Mesenchymal stem cell (in vitro differentiated cells and primary cell): ENCODE measurements at regions not wholly inside any gene's neighbourhood (a gene's known extent, or its start where the extent isn't known, plus 50 kb on each side); places are given as distances from the start of the nearest gene placed in this dataset.

Experiments used
- DNase-seq: peaks from one replicate; pipeline ENCODE4 v3.0.0-alpha.2; 2013
- H2AFZ ChIP-seq: one replicate; pipeline ENCODE4 v1.6.1; 2013; ENCODE audit warnings: low read depth, mild to moderate bottlenecking, control low read depth, inconsistent platforms, low read length, moderate library complexity
- H2AK5ac ChIP-seq: 2 replicates; pipeline ENCODE4 v1.6.1; 2013; ENCODE audit warnings: low read length, moderate library complexity, mild to moderate bottlenecking, inconsistent platforms; ENCODE audit not compliant: severe bottlenecking
- H2BK120ac ChIP-seq: one replicate; pipeline ENCODE4 v1.6.1; 2013; ENCODE audit warnings: low read depth, mild to moderate bottlenecking, inconsistent platforms, low read length, moderate library complexity
- H2BK12ac ChIP-seq, 2 experiments: one replicate each; pipeline ENCODE4 v1.6.1; 2013; ENCODE audit warnings: inconsistent platforms in 2 of 2, low read length in 2 of 2, mild to moderate bottlenecking in 2 of 2, moderate library complexity in 2 of 2, control low read depth in 1 of 2
- H2BK15ac ChIP-seq: one replicate; pipeline ENCODE4 v1.6.1; 2013; ENCODE audit warnings: mild to moderate bottlenecking, low read depth, inconsistent platforms; ENCODE audit not compliant: poor library complexity, severe bottlenecking
- H2BK5ac ChIP-seq: 2 replicates; pipeline ENCODE4 v1.6.1; 2013; ENCODE audit warnings: low read depth, mild to moderate bottlenecking, low read length, control low read depth, inconsistent platforms; ENCODE audit not compliant: poor library complexity, severe bottlenecking
- H3K14ac ChIP-seq, 2 experiments: one replicate each; pipeline ENCODE4 v1.6.1; 2013; ENCODE audit warnings: inconsistent platforms in 2 of 2, low read length in 2 of 2, control low read depth in 1 of 2, mild to moderate bottlenecking in 1 of 2, moderate library complexity in 1 of 2
- H3K18ac ChIP-seq, 2 experiments: one replicate each; pipeline ENCODE4 v1.6.1; 2013; ENCODE audit warnings: inconsistent platforms in 2 of 2, low read length in 2 of 2, control low read depth in 1 of 2, low read depth in 1 of 2, mild to moderate bottlenecking in 1 of 2
- H3K23ac ChIP-seq, 2 experiments: one replicate each; pipeline ENCODE4 v1.6.1; 2013; ENCODE audit warnings: inconsistent platforms in 2 of 2, low read length in 2 of 2, mild to moderate bottlenecking in 2 of 2, moderate library complexity in 2 of 2, control low read depth in 1 of 2
- H3K27ac ChIP-seq: 2 replicates; pipeline ENCODE4 v1.5.1; 2013; ENCODE audit warnings: mild to moderate bottlenecking, moderate library complexity, low read length, control low read depth, inconsistent platforms; ENCODE audit not compliant: poor library complexity, severe bottlenecking
- H3K27me3 ChIP-seq, 2 experiments: 2 replicates each; pipeline versions ENCODE4 v1.6.1 to v1.7.0; 2013; ENCODE audit warnings: low read length in 2 of 2, mild to moderate bottlenecking in 2 of 2, moderate library complexity in 2 of 2, control low read depth in 1 of 2, inconsistent platforms in 1 of 2; ENCODE audit not compliant: control insufficient read depth in 1 of 2, insufficient read depth in 1 of 2
- H3K36me3 ChIP-seq, 2 experiments: 2 replicates each; pipeline versions ENCODE4 v1.6.1 to v1.7.0; 2013; ENCODE audit warnings: low read length in 2 of 2, control low read depth in 1 of 2, inconsistent platforms in 1 of 2, low read depth in 1 of 2, mild to moderate bottlenecking in 1 of 2; ENCODE audit not compliant: insufficient read depth in 2 of 2, control insufficient read depth in 1 of 2
- H3K4ac ChIP-seq, 2 experiments: one replicate each; pipeline ENCODE4 v1.6.1; 2013; ENCODE audit warnings: inconsistent platforms in 2 of 2, low read length in 2 of 2, mild to moderate bottlenecking in 2 of 2, moderate library complexity in 2 of 2, control low read depth in 1 of 2, low read depth in 1 of 2
- H3K4me1 ChIP-seq: 2 replicates; pipeline ENCODE4 v1.6.1; 2013; ENCODE audit warnings: low read depth, low read length, control low read depth; ENCODE audit not compliant: control insufficient read depth, insufficient read depth
- H3K4me2 ChIP-seq: 2 replicates; pipeline ENCODE4 v1.6.1; 2013; ENCODE audit warnings: low read length, mild to moderate bottlenecking, inconsistent platforms; ENCODE audit not compliant: poor library complexity, severe bottlenecking
- H3K4me3 ChIP-seq, 2 experiments: 2 replicates each; pipeline versions ENCODE4 v1.5.1 to v1.7.0; 2013; ENCODE audit warnings: low read length in 2 of 2, mild to moderate bottlenecking in 2 of 2, control low read depth in 1 of 2, low read depth in 1 of 2; ENCODE audit not compliant: insufficient read depth in 1 of 2
- H3K79me1 ChIP-seq: replicated peaks from 2 replicates; pipeline ENCODE4 v1.6.1; 2013; ENCODE audit warnings: mild to moderate bottlenecking, control low read depth, low read length, inconsistent platforms; ENCODE audit not compliant: poor library complexity, severe bottlenecking
- H3K9ac ChIP-seq: 2 replicates; pipeline ENCODE4 v1.7.0; 2013; ENCODE audit warnings: mild to moderate bottlenecking, low read length, moderate library complexity
- H3K9me3 ChIP-seq: 2 replicates; pipeline ENCODE4 v1.7.0; 2013; ENCODE audit warnings: mild to moderate bottlenecking, low read length; ENCODE audit not compliant: control insufficient read depth
- H4K8ac ChIP-seq: one replicate; pipeline ENCODE4 v1.6.1; 2013; ENCODE audit warnings: inconsistent platforms, mild to moderate bottlenecking, low read length, moderate library complexity
- H4K91ac ChIP-seq: one replicate; pipeline ENCODE4 v1.6.1; 2013; ENCODE audit warnings: mild to moderate bottlenecking, low read length, inconsistent platforms
- WGBS: methylation state at CpG from one replicate; pipeline ENCODE4 v1.1.7; 2013; ENCODE audit warnings: mixed read lengths; 5-methylcytosine and 5-hydroxymethylcytosine counted together

DNA sequence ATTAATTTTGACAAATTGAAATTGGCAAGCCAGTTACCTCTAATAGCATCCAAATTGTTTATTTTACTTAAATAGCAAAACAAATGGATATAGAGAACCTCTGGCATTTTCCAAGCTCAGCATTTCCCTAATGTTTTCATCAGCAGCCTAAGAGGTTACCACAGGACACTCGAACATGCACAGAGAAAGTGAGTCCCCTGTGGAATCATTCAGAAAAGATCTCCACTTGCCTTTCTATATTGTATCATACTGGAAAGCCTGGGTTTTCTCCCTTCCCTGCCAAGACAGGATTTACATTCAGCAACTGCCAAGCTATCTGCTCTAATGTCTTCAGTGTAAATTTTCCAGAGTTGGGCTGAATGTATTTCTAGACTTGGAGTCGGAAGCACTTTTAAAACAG, 188.9 kb downstream of the KCTD12 start:
- H3K9me3 ChIP-seq, result no peaks in the 10 kb centered on the region
- H2BK120ac ChIP-seq, result no peak overlapping the region
- peak; percentile 50 for DNase-seq
- peaks cover 1% of the 10 kb centered on the region for H3K4me1 ChIP-seq
- no peak overlapping the region for H2AFZ ChIP-seq
- no peaks in the 10 kb centered on the region for H3K79me1 ChIP-seq
- H3K23ac ChIP-seq, result no peak overlapping the region
- H3K14ac ChIP-seq, result no peak overlapping the region
- no peaks in the 10 kb centered on the region for H3K27me3 ChIP-seq
- H2BK15ac ChIP-seq, result no peak overlapping the region
- no peak overlapping the region for H3K4ac ChIP-seq
- no peak overlapping the region for H4K8ac ChIP-seq
- H3K18ac ChIP-seq, result no peak overlapping the region
- no peak overlapping the region for H2AK5ac ChIP-seq
- H3K36me3 ChIP-seq, result no peaks in the 10 kb centered on the region
- 66% methylated on average over 1 of the region's 2 CpGs for WGBS
- H3K4me3 ChIP-seq, result no peak overlapping the region
- no peak overlapping the region for H4K91ac ChIP-seq
- no peak overlapping the region for H3K4me2 ChIP-seq
- H3K27ac ChIP-seq, result no peak overlapping the region
- no peak overlapping the region for H2BK5ac ChIP-seq
- H3K9ac ChIP-seq, result no peak overlapping the region
- H2BK12ac ChIP-seq, result no peak overlapping the region

- Histone ChIP-seq H3K27me3 (no peaks in the 10 kb centered on the region), H3K4me3 (no peak overlapping the region), H3K4ac (peak overlapping the region in 1 of 2 experiments; percentile 1), H2BK120ac (no peak overlapping the region), H3K4me2 (no peak overlapping the region), H4K91ac (no peak overlapping the region), H2BK15ac (no peak overlapping the region), H2AFZ (no peak overlapping the region), H3K4me1 (peaks cover 1% of the 10 kb centered on the region), H2AK5ac (no peak overlapping the region), H3K9me3 (no peaks in the 10 kb centered on the region), H4K8ac (peak overlapping the region; percentile 87), H2BK5ac (no peak overlapping the region), H3K23ac (no peak overlapping the region), H2BK12ac (peak overlapping the region in 1 of 2 experiments; percentile 72), H3K14ac (no peak overlapping the region), H3K79me1 (no peaks in the 10 kb centered on the region), H3K9ac (peak overlapping the region; percentile 63), H3K18ac (no peak overlapping the region), H3K27ac (no peak overlapping the region), H3K36me3 (no peaks in the 10 kb centered on the region)
- DNase-seq, result peak; percentile 42
- WGBS, result 64% methylated on average over 3 of the region's 3 CpGs
These were observed 189.8 kb downstream of the KCTD12 start for GRCh38 chr13:76696370-76696769.

DNA sequence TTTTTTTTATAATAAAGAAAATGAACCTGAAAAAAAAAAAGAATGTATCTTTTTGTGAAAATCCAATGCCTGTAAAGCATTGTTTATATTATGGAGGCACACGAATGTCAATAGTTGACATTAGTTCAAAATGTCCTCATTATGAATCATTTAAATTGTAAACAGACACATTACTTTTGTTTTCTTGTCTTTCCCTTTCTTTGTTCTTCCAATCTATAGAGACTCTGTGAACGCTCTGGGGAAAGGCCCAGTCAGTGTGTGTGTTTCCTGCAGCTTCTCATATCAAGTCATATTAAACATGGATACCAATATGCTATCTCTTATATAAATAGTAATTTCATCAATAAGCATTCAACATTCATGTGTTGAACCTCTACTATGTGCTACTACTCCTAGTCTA, 193.1 kb downstream of the KCTD12 start:
- no peak overlapping the region for H2BK120ac ChIP-seq
- no peak overlapping the region for H2BK12ac ChIP-seq
- H2BK5ac ChIP-seq, result no peak overlapping the region
- H2AFZ ChIP-seq, result no peak overlapping the region
- no peak overlapping the region for H4K8ac ChIP-seq
- no peak overlapping the region for H2BK15ac ChIP-seq
- no peaks in the 10 kb centered on the region for H3K9me3 ChIP-seq
- H3K36me3 ChIP-seq, result no peaks in the 10 kb centered on the region
- no peak overlapping the region for H3K9ac ChIP-seq
- H3K14ac ChIP-seq, result no peak overlapping the region
- H3K79me1 ChIP-seq, result no peaks in the 10 kb centered on the region
- H4K91ac ChIP-seq, result no peak overlapping the region
- peak; percentile 14 for DNase-seq
- H3K4ac ChIP-seq, result no peak overlapping the region
- WGBS, result 14% methylated on average over 1 of the region's 2 CpGs
- H3K27me3 ChIP-seq, result no peaks in the 10 kb centered on the region
- H3K4me2 ChIP-seq, result no peak overlapping the region
- H3K4me1 ChIP-seq, result peaks cover 1% of the 10 kb centered on the region
- no peak overlapping the region for H3K4me3 ChIP-seq
- H3K27ac ChIP-seq, result no peak overlapping the region
- no peak overlapping the region for H2AK5ac ChIP-seq
- no peak overlapping the region for H3K23ac ChIP-seq
- no peak overlapping the region for H3K18ac ChIP-seq

DNA sequence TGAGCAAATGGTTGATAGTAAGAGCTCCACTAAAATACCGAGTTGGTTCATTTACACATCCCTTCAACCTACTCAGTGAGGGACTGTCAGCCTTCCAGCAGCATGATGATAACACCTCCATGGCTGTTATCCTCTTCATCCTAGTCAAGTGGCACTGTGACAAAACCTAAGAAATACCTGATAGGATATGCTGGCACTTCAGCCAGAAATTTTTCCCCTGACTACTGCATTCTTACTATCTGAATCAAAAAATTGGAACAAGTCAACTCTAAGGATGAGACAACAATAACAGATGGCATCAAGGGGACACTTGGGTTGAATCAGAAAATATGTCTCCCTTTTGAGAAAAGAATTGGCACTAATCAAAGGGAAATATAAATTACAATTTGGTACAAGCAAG, 193.9 kb downstream of the KCTD12 start:
- no peak overlapping the region for H3K23ac ChIP-seq
- no peaks in the 10 kb centered on the region for H3K36me3 ChIP-seq
- no peak overlapping the region for H2BK120ac ChIP-seq
- peaks cover 1% of the 10 kb centered on the region for H3K4me1 ChIP-seq
- H3K4me3 ChIP-seq, result no peak overlapping the region
- no peak overlapping the region for H3K9ac ChIP-seq
- H3K4me2 ChIP-seq, result no peak overlapping the region
- no peak overlapping the region for H2AK5ac ChIP-seq
- 67% methylated on average over 1 of the region's 1 CpG for WGBS
- H3K9me3 ChIP-seq, result no peaks in the 10 kb centered on the region
- H2BK12ac ChIP-seq, result no peak overlapping the region
- H2BK5ac ChIP-seq, result no peak overlapping the region
- no peak overlapping the region for H2AFZ ChIP-seq
- H4K8ac ChIP-seq, result no peak overlapping the region
- H3K18ac ChIP-seq, result no peak overlapping the region
- H3K27me3 ChIP-seq, result no peaks in the 10 kb centered on the region
- no peak overlapping the region for H3K4ac ChIP-seq
- no peak overlapping the region for H3K27ac ChIP-seq
- no peaks in the 10 kb centered on the region for H3K79me1 ChIP-seq
- no peak overlapping the region for H4K91ac ChIP-seq
- DNase-seq, result no peak
- no peak overlapping the region for H3K14ac ChIP-seq
- no peak overlapping the region for H2BK15ac ChIP-seq
